Ascending aorta (tissue), 2 donors: ENCODE measurements at regions not wholly inside any gene's neighbourhood (a gene's known extent, or its start where the extent isn't known, plus 50 kb on each side); places are given as distances from the start of the nearest gene placed in this dataset.
"Not testable (repeated sequence)": the region's sequence is repeated elsewhere in the genome, so short reads cannot be mapped to it uniquely, and the experiment has no call there.

Experiments used
- DNase-seq, 2 donors: peaks; one replicate each; pipeline ENCODE4 v3.0.0-alpha.2; 2019; ENCODE audit warnings: low spot score in 2 of 2
- H3K27ac ChIP-seq, 2 donors: fragments of 200-600 bp; sonication (generic); one replicate each; pipeline ENCODE4 v1.5.1; 2016 to 2017; ENCODE audit warnings: mild to moderate bottlenecking in 1 of 2
- H3K27me3 ChIP-seq: fragments of 200-600 bp; sonication (generic); one replicate; pipeline ENCODE4 v1.5.1; 2017
- H3K36me3 ChIP-seq, 2 donors: fragments of 200-600 bp; sonication (generic); one replicate each; pipeline ENCODE4 v1.5.1; 2016
- H3K4me1 ChIP-seq, 2 donors: fragments of 200-600 bp; sonication (generic); one replicate each; pipeline ENCODE4 v1.5.1; 2016 to 2017; ENCODE audit warnings: mild to moderate bottlenecking in 1 of 2
- H3K4me3 ChIP-seq, 2 donors: fragments of 200-600 bp; sonication (generic); one replicate each; pipeline ENCODE4 v1.5.1; 2016 to 2017; ENCODE audit warnings: mild to moderate bottlenecking in 1 of 2
- H3K9me3 ChIP-seq, 2 donors: fragments of 200-600 bp; sonication (generic); one replicate each; pipeline ENCODE4 v1.5.1; 2016
- CTCF ChIP-seq, 3 experiments: fragments of 200-600 bp in 2 of 3; fragments of 450-650 bp in 1 of 3; sonication (generic) in 2 of 3; IDR thresholded peaks; one replicate each; pipeline ENCODE4 v1.5.1; 2016 to 2019; ENCODE audit warnings: antibody characterized with exemption in 3 of 3, mild to moderate bottlenecking in 1 of 3, moderate library complexity in 1 of 3
- intact Hi-C: fragments of 100-400 bp; cut with DNase I; formaldehyde crosslinking; loops from one replicate; pipeline ENCODE4 v1.15.1; 2023

DNA sequence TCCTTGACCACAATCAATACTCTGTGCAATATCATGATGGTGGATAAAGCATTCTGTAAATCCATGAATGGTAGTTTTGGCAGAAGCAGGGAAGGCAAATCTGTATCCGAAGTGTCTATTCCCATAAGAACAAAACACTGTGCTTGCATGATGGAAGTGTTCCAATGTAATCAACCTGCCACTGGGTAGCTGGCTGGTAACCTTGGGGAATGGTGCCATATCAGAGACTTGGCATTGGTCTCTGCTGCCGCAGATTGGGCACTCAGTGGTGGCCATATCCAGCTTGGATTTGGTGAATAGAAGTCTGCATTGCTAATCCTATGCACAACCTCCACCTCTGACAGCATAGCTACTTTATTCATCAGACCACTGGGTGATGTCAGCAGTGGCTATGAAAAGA lies 114.3 kb upstream of the EMCN start:
- no peaks in the 10 kb centered on the region for H3K4me1 ChIP-seq
- H3K27ac ChIP-seq, result no peak overlapping the region
- DNase-seq, result no peak
- H3K4me3 ChIP-seq, result no peak overlapping the region
- H3K27me3 ChIP-seq, result no peaks in the 10 kb centered on the region
- intact Hi-C loops, result no loop called here
- H3K9me3 ChIP-seq, result no peaks in the 10 kb centered on the region
- TF ChIP-seq CTCF (IDR thresholded peaks at IDR 0.05), result no peak
- H3K36me3 ChIP-seq, result no peaks in the 10 kb centered on the region

DNA sequence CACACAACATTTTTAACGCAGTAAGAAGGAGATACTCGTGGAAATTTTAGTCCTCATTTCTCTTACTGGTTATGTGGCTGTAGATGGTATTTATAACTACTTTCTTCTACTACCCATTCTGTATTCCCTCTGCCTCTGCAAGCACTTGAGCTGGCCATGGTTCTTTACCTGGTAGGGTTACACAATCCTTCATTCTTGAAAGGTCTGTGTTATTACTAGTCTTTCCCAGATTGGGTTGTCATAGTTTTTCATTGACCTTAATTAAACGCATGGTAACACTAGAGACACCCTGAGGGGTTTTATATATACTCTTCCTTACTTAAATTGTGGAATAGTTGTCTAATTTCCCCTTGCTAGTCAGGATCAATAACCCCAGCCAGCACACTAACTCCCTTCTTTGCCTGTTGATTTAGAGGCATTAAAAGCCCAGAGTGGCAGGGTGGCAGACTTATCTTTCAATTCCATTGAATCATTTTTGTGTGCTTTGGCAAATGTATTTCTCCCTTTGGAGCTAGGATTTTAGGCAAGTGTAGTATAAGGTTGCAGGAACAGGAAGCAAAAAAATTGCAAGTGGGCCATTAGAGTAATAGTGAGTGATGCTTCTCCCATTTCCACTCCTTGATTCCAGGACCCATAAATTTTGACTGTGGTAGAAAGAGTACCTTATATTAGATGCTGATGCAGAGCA lies 113.6 kb upstream of the EMCN start:
- no peak overlapping the region for H3K27ac ChIP-seq
- H3K4me3 ChIP-seq, result no peak overlapping the region
- intact Hi-C loops, result no loop called here
- H3K9me3 ChIP-seq, result peaks cover 0 to 3% of the 10 kb centered on the region in 2 donors
- H3K27me3 ChIP-seq, result no peaks in the 10 kb centered on the region
- H3K36me3 ChIP-seq, result no peaks in the 10 kb centered on the region
- TF ChIP-seq CTCF (IDR thresholded peaks at IDR 0.05), result no peak
- H3K4me1 ChIP-seq, result no peaks in the 10 kb centered on the region
- DNase-seq, result no peak

- DNase-seq, result no peak
- H3K9me3 ChIP-seq, result peaks cover 0 to 4% of the 10 kb centered on the region in 2 donors
- no peaks in the 10 kb centered on the region for H3K4me1 ChIP-seq
- intact Hi-C loops, result no loop called here
- no peaks in the 10 kb centered on the region for H3K27me3 ChIP-seq
- no peak overlapping the region for H3K4me3 ChIP-seq
- TF ChIP-seq CTCF (IDR thresholded peaks at IDR 0.05), result no peak
- no peaks in the 10 kb centered on the region for H3K36me3 ChIP-seq
- no peak overlapping the region for H3K27ac ChIP-seq
These were observed 112.5 kb upstream of the EMCN start for GRCh38 chr4:100630341-100630740.

DNA sequence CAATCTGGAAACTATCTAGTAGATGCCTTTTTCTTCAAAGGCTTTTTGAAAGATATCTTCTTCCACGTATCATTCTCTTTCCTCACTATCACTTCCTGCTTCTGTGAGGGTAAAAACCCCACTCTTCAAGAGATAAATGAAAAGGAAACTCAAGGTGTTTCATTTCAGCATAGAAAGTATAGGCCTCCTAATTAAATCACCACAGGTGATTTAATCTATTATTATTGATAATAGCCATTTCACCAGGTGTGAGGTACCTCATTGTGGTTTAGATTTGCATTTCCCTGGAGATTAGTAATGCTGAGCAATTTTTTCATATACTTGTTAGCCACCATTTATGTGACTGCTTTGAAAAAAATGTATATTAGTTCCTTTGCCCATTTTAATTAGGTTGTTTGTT lies 92.0 kb upstream of the EMCN start:
- H3K4me1 ChIP-seq, result no peaks in the 10 kb centered on the region
- intact Hi-C loops, result no loop called here
- no peak overlapping the region for H3K4me3 ChIP-seq
- no peak overlapping the region for H3K27ac ChIP-seq
- no peak for TF ChIP-seq CTCF (IDR thresholded peaks at IDR 0.05)
- no peaks in the 10 kb centered on the region for H3K27me3 ChIP-seq
- no peaks in the 10 kb centered on the region for H3K36me3 ChIP-seq
- DNase-seq, result no peak
- H3K9me3 ChIP-seq, result no peaks in the 10 kb centered on the region

GRCh38 chr4:100608651-100609050 lies 90.8 kb upstream of the EMCN start:
- H3K27ac ChIP-seq, H3K27me3 ChIP-seq, DNase-seq, H3K9me3 ChIP-seq, H3K36me3 ChIP-seq, H3K4me3 ChIP-seq, intact Hi-C loops, H3K4me1 ChIP-seq: not testable (repeated sequence)

GRCh38 chr4:100605144-100605543 lies 87.3 kb upstream of the EMCN start:
- Histone ChIP-seq H3K9me3 (no peaks in the 10 kb centered on the region), H3K36me3 (no peaks in the 10 kb centered on the region), H3K27me3 (no peaks in the 10 kb centered on the region), H3K4me3 (no peak overlapping the region), H3K27ac (no peak overlapping the region), H3K4me1 (no peaks in the 10 kb centered on the region)
- TF ChIP-seq CTCF (IDR thresholded peaks at IDR 0.05), result no peak
- no peak for DNase-seq
- intact Hi-C loops, result no loop called here
